ENCODE measurements at regions not wholly inside any gene's neighbourhood (a gene's known extent, or its start where the extent isn't known, plus 50 kb on each side); places are given as distances from the start of the nearest gene placed in this dataset.

DNA sequence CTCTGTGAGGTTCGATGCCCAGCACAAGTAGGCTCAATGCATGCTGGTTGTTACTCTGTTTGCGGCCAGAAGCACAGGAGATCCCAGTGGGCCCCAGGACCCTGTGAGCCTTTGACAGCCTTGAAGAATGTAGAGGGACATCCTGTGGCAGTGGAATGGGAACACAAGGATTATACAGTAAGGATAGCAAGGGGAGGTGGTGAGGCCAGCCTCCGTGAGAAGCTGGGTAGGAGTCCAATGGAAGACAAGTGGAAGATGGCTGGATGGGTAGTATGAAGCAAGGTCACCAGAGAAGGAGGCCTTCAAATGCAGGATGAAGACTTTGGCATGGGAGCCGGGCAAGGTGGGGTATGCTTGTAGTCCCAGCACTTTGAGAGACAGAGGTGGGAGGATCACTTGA is 622.9 kb upstream of the CDH4 start:
- TF ChIP-seq, protein P1, sequence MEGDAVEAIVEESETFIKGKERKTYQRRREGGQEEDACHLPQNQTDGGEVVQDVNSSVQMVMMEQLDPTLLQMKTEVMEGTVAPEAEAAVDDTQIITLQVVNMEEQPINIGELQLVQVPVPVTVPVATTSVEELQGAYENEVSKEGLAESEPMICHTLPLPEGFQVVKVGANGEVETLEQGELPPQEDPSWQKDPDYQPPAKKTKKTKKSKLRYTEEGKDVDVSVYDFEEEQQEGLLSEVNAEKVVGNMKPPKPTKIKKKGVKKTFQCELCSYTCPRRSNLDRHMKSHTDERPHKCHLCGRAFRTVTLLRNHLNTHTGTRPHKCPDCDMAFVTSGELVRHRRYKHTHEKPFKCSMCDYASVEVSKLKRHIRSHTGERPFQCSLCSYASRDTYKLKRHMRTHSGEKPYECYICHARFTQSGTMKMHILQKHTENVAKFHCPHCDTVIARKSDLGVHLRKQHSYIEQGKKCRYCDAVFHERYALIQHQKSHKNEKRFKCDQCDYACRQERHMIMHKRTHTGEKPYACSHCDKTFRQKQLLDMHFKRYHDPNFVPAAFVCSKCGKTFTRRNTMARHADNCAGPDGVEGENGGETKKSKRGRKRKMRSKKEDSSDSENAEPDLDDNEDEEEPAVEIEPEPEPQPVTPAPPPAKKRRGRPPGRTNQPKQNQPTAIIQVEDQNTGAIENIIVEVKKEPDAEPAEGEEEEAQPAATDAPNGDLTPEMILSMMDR (IDR thresholded peaks at IDR 0.05) = no peak
- TF ChIP-seq EZH2 (IDR thresholded peaks at IDR 0.05) (no peak), EZH2phosphoT487 (IDR thresholded peaks at IDR 0.05) (no peak)
